HepG2 (cell line): ENCODE measurements at regions not wholly inside any gene's neighbourhood (a gene's known extent, or its start where the extent isn't known, plus 50 kb on each side); places are given as distances from the start of the nearest gene placed in this dataset.

Experiments used
- ATAC-seq: fragments of 200-7000 bp; cut with Tn5 transposase; 3 replicates; pipeline ENCODE4 v1.9.1; 2020; ENCODE audit warnings: mild to moderate bottlenecking, moderate library complexity
- BruUV-seq: library from RNA; stranded (reverse); fragments of 400-500 nt; replicated peaks from 2 replicates; lab custom pipeline; 2021; lab: Mats Ljungman, UMichigan
- CTCF ChIA-PET: fragments of 300-600 bp; formaldehyde crosslinking; extraction: SDS; loops from one replicate; lab custom pipeline; 2021; ENCODE audit warnings: low total read pairs, inconsistent platforms, low intra/inter-chr PET ratio; lab: Yijun Ruan, JAX
- POLR2A ChIA-PET: fragments of 350-600 bp; sonication (Branson Sonifier 250); formaldehyde crosslinking; loops from one replicate; lab custom pipeline; 2020; ENCODE audit warnings: antibody characterized with exemption, inconsistent platforms; lab: Yijun Ruan, JAX
- DNase-seq: peaks from one replicate; pipeline ENCODE4 v3.0.0-alpha.2; 2015; ENCODE audit warnings: low spot score
- FAIRE-seq: peaks from 3 replicates; lab custom pipeline; 2011; peaks lifted over from hg19 to GRCh38; lab: Jason Lieb, UNC
- H2AFZ ChIP-seq: one replicate; pipeline ENCODE4 v1.6.1; 2011; ENCODE audit warnings: low read length, inconsistent platforms
- H3K27ac ChIP-seq: fragments of 300-600 bp; 3 replicates; pipeline ENCODE4 v1.8.0; 2011; ENCODE audit warnings: mixed run types, mild to moderate bottlenecking, mixed read lengths, low read length, inconsistent platforms; ENCODE audit not compliant: insufficient read depth; ENCODE audit errors: extremely low read length
- H3K27me3 ChIP-seq, 2 experiments: fragments of 200-600 bp in 1 of 2; 2 replicates in 1 of 2; 3 replicates in 1 of 2; pipeline versions ENCODE4 v1.6.0 to v1.8.0; 2011; ENCODE audit warnings: low read length in 2 of 2, mild to moderate bottlenecking in 2 of 2, moderate library complexity in 2 of 2, inconsistent platforms in 1 of 2; ENCODE audit not compliant: insufficient read depth in 2 of 2, control insufficient read depth in 1 of 2
- H3K36me3 ChIP-seq, 2 experiments: fragments of 200-600 bp in 1 of 2; replicated peaks in 1 of 2; 2 replicates in 1 of 2; 3 replicates in 1 of 2; pipeline versions ENCODE4 v1.5.1 to v1.8.0; 2011; ENCODE audit warnings: low read length in 2 of 2, inconsistent platforms in 1 of 2; ENCODE audit not compliant: insufficient read depth in 2 of 2, control insufficient read depth in 1 of 2
- H3K4me1 ChIP-seq: 2 replicates; pipeline ENCODE4 v1.5.1; 2012; ENCODE audit warnings: low read length, inconsistent platforms; ENCODE audit not compliant: insufficient read depth
- H3K4me2 ChIP-seq: 2 replicates; pipeline ENCODE4 v1.6.0; 2011; ENCODE audit warnings: low read depth, low read length, inconsistent platforms
- H3K4me3 ChIP-seq, 3 experiments: fragments of 200-600 bp in 1 of 3; sonication (generic), shearing (Covaris generic) in 1 of 3; replicated peaks in 1 of 3; 2 replicates each; pipeline ENCODE4 v1.5.1; 2011 to 2016; ENCODE audit warnings: low read length in 3 of 3, inconsistent platforms in 2 of 3, low read depth in 2 of 3, mild to moderate bottlenecking in 2 of 3, control low read depth in 1 of 3, mixed read lengths in 1 of 3; ENCODE audit not compliant: insufficient read depth in 1 of 3
- H3K79me2 ChIP-seq: one replicate; pipeline ENCODE4 v1.6.1; 2011; ENCODE audit warnings: low read length, inconsistent platforms; ENCODE audit not compliant: insufficient read depth
- H3K9ac ChIP-seq: 2 replicates; pipeline ENCODE4 v1.6.0; 2011; ENCODE audit warnings: mild to moderate bottlenecking, low read depth, low read length, inconsistent platforms; ENCODE audit not compliant: insufficient read depth
- H3K9me3 ChIP-seq: 2 replicates; pipeline ENCODE4 v1.5.1; 2012; ENCODE audit warnings: mild to moderate bottlenecking, low read length
- H4K20me1 ChIP-seq: 2 replicates; pipeline ENCODE4 v1.6.0; 2011; ENCODE audit warnings: inconsistent platforms, mild to moderate bottlenecking, low read length, moderate library complexity; ENCODE audit not compliant: insufficient read depth
- AKNA ChIP-seq: sonication (generic); formaldehyde crosslinking; IDR thresholded peaks from 2 replicates; pipeline ENCODE4 v1.4.0; 2020; ENCODE audit warnings: missing genetic modification reagents, borderline replicate concordance
- DDIT3 ChIP-seq: sonication (generic); formaldehyde crosslinking; IDR thresholded peaks from 2 replicates; pipeline ENCODE4 v1.4.0; 2020; ENCODE audit warnings: mild to moderate bottlenecking, missing genetic modification reagents
- DMTF1 ChIP-seq: sonication (generic); formaldehyde crosslinking; IDR thresholded peaks from 2 replicates; pipeline ENCODE4 v1.4.0; 2020; ENCODE audit warnings: mild to moderate bottlenecking, missing genetic modification reagents
- GMEB1 ChIP-seq: sonication (generic); formaldehyde crosslinking; IDR thresholded peaks from 2 replicates; pipeline ENCODE4 v1.5.1; 2020; ENCODE audit warnings: missing genetic modification reagents, mild to moderate bottlenecking, borderline replicate concordance
- GRHL1 ChIP-seq: sonication (generic); formaldehyde crosslinking; conservative IDR thresholded peaks from 2 replicates; pipeline ENCODE4 v1.8.0; 2022; ENCODE audit warnings: missing genetic modification reagents
- KDM1A ChIP-seq: IDR thresholded peaks from 2 replicates; pipeline ENCODE4 v1.6.1; 2016; ENCODE audit warnings: missing compliant biosample characterization
- MZF1 ChIP-seq: sonication (generic); formaldehyde crosslinking; IDR thresholded peaks from 2 replicates; pipeline ENCODE4 v1.8.1; 2023; ENCODE audit warnings: mild to moderate bottlenecking, missing genetic modification reagents, borderline replicate concordance
- PHF21A ChIP-seq: sonication (generic); formaldehyde crosslinking; IDR thresholded peaks from 2 replicates; pipeline ENCODE4 v1.5.0; 2020; ENCODE audit warnings: mild to moderate bottlenecking, missing genetic modification reagents
- TGIF2 ChIP-seq: IDR thresholded peaks from 2 replicates; pipeline ENCODE4 v1.6.1; 2016; ENCODE audit warnings: control low read depth, missing compliant biosample characterization
- ZBTB10 ChIP-seq: sonication (generic); formaldehyde crosslinking; IDR thresholded peaks from 2 replicates; pipeline ENCODE4 v1.4.0; 2020; ENCODE audit warnings: missing genetic modification reagents, borderline replicate concordance
- WGBS: methylation state at CpG from one replicate; pipeline ENCODE4 v1.1.6; 2017; ENCODE audit warnings: low lambda C conversion rate; 5-methylcytosine and 5-hydroxymethylcytosine counted together
- in situ Hi-C: cut with HindIII; loops from 2 replicates; pipeline ENCODE4 v1.10.0; 2017; ENCODE audit warnings: low pct_unique_long_range_greater_than_20kb; ENCODE audit not compliant: extremely low pct_ligation_motif_present
- intact Hi-C: fragments of 100-400 bp; cut with micrococcal nuclease; formaldehyde crosslinking; loops from one replicate; pipeline ENCODE4 v1.10.0; 2022; ENCODE audit not compliant: unreplicated experiment

GRCh38 chr15:70465812-70466211 is 297.5 kb downstream of the UACA start:
- Histone ChIP-seq H3K27me3 (peaks cover 0 to 5% of the 10 kb centered on the region in 2 experiments; a peak in 2 of 5 replicates), H3K36me3 (no peaks in the 10 kb centered on the region), H3K27ac (no peak overlapping the region), H2AFZ (no peak overlapping the region), H3K79me2 (no peaks in the 10 kb centered on the region), H3K9ac (no peak overlapping the region), H3K9me3 (no peaks in the 10 kb centered on the region), H4K20me1 (no peaks in the 10 kb centered on the region), H3K4me1 (no peaks in the 10 kb centered on the region), H3K4me2 (no peak overlapping the region), H3K4me3 (no peak overlapping the region)
- 23% methylated on average over 4 of the region's 4 CpGs for WGBS
- ChIA-PET POLR2A (no interaction called here), CTCF (interaction anchor here (1.4 kb wide), 1 partner anchor 206 kb away, joined by 3 read pairs; no protein-coding TSS in a partner anchor)
- ATAC-seq (no peak), DNase-seq (no peak), FAIRE-seq (no peak)
- BruUV-seq: no TSS peak
- in situ Hi-C loops (no loop called here), intact Hi-C loops (loop anchor here (10.0 kb wide), 1 partner anchor 741 kb away; no protein-coding TSS in a partner anchor)
- TF ChIP-seq ZBTB10 (CRISPR knock-in tag) (no peak), GRHL1 (no peak), TGIF2 (CRISPR knock-in tag) (no peak), GMEB1 (no peak), AKNA (no peak), DMTF1 (CRISPR knock-in tag) (no peak), PHF21A (no peak), MZF1 (CRISPR knock-in tag) (no peak), DDIT3 (CRISPR knock-in tag) (no peak), KDM1A (CRISPR knock-in tag) (no peak)
